H1 (cell line): ENCODE measurements at regions not wholly inside any gene's neighbourhood (a gene's known extent, or its start where the extent isn't known, plus 50 kb on each side); places are given as distances from the start of the nearest gene placed in this dataset.

Experiments
- CTCF ChIA-PET: fragments of 300-600 bp; sonication (Branson Sonifier 250); formaldehyde crosslinking; loops from one replicate; lab custom pipeline; 2021; ENCODE audit not compliant: partially characterized antibody; lab: Charles Lee
- POLR2A ChIA-PET: fragments of 300-600 bp; sonication (Branson Sonifier 250); formaldehyde crosslinking; loops from one replicate; lab custom pipeline; 2021; ENCODE audit warnings: inconsistent platforms; ENCODE audit not compliant: partially characterized antibody; lab: Charles Lee
- DNase-seq, 2 experiments: peaks; one replicate each; pipeline versions ENCODE4 v3.0.0 to v3.0.0-alpha.2; 2010 to 2022; ENCODE audit warnings: low spot score in 2 of 2, low read depth in 1 of 2, mixed read lengths in 1 of 2
- FAIRE-seq: peaks from 2 replicates; lab custom pipeline; 2011; peaks lifted over from hg19 to GRCh38; lab: Jason Lieb, UNC
- H2AFZ ChIP-seq: 2 replicates; pipeline ENCODE4 v1.8.1; 2012; ENCODE audit warnings: low read length, inconsistent platforms
- H2AK5ac ChIP-seq: 2 replicates; pipeline ENCODE4 v1.6.1; 2013; ENCODE audit warnings: low read depth, low read length
- H2BK120ac ChIP-seq: replicated peaks from 2 replicates; pipeline ENCODE3; 2013; ENCODE audit warnings: low read depth, low read length, inconsistent platforms
- H2BK12ac ChIP-seq: 2 replicates; pipeline ENCODE4 v1.6.1; 2013; ENCODE audit warnings: low read depth, low read length
- H2BK15ac ChIP-seq: 2 replicates; pipeline ENCODE4 v1.6.1; 2013; ENCODE audit warnings: low read length
- H2BK20ac ChIP-seq: 2 replicates; pipeline ENCODE4 v1.6.1; 2013; ENCODE audit warnings: low read length
- H2BK5ac ChIP-seq: 2 replicates; pipeline ENCODE4 v1.6.1; 2013; ENCODE audit warnings: low read depth, low read length
- H3K14ac ChIP-seq: 2 replicates; pipeline ENCODE4 v1.6.1; 2013; ENCODE audit warnings: inconsistent platforms; ENCODE audit not compliant: insufficient read length
- H3K18ac ChIP-seq: 2 replicates; pipeline ENCODE4 v1.6.1; 2013; ENCODE audit warnings: low read length; ENCODE audit errors: extremely low read depth
- H3K23ac ChIP-seq: 2 replicates; pipeline ENCODE4 v1.6.1; 2013; ENCODE audit warnings: inconsistent platforms; ENCODE audit not compliant: insufficient read length
- H3K23me2 ChIP-seq: 2 replicates; pipeline ENCODE4 v1.6.1; 2013; ENCODE audit warnings: low read depth, low read length
- H3K27ac ChIP-seq: 2 replicates; pipeline ENCODE4 v1.6.1; 2011; ENCODE audit warnings: low read depth, low read length, inconsistent platforms
- H3K27me3 ChIP-seq, 4 experiments: replicated peaks in 1 of 4; 1 replicate in 1 of 4; 2 replicates in 3 of 4; pipeline versions ENCODE4 v1.6.1 to v1.8.1; 2011 to 2013; ENCODE audit warnings: low read length in 3 of 4, mild to moderate bottlenecking in 3 of 4, inconsistent platforms in 2 of 4, mixed read lengths in 2 of 4, moderate library complexity in 1 of 4; ENCODE audit not compliant: control insufficient read depth in 3 of 4, insufficient read depth in 3 of 4; ENCODE audit errors: extremely low read depth in 1 of 4
- H3K36me3 ChIP-seq, 4 experiments: 2 replicates each; pipeline versions ENCODE4 v1.6.1 to v1.8.1; 2011 to 2013; ENCODE audit warnings: mild to moderate bottlenecking in 4 of 4, low read length in 3 of 4, moderate library complexity in 2 of 4, control low read depth in 1 of 4, inconsistent platforms in 1 of 4; ENCODE audit not compliant: insufficient read depth in 4 of 4, control insufficient read depth in 2 of 4
- H3K4ac ChIP-seq: replicated peaks from 2 replicates; pipeline ENCODE3; 2013; ENCODE audit warnings: low read length, low read depth, mixed read lengths, inconsistent platforms; ENCODE audit not compliant: insufficient read length
- H3K4me1 ChIP-seq, 4 experiments: replicated peaks in 1 of 4; 1 replicate in 1 of 4; 2 replicates in 3 of 4; pipeline versions ENCODE4 v1.6.1 to v1.8.1; 2011 to 2013; ENCODE audit warnings: low read length in 3 of 4, inconsistent platforms in 2 of 4, mixed read lengths in 1 of 4; ENCODE audit not compliant: insufficient read depth in 4 of 4, control insufficient read depth in 3 of 4
- H3K4me2 ChIP-seq, 2 experiments: 2 replicates each; pipeline versions ENCODE4 v1.6.1 to v1.8.1; 2011 to 2013; ENCODE audit warnings: low read depth in 2 of 2, low read length in 2 of 2, control low read depth in 1 of 2, inconsistent platforms in 1 of 2, mild to moderate bottlenecking in 1 of 2; ENCODE audit not compliant: insufficient read depth in 1 of 2
- H3K4me3 ChIP-seq, 4 experiments: fragments of 200-600, 300-600 bp in 1 of 4; sonication (generic), shearing (Covaris generic), sonication (Bioruptor Twin) in 1 of 4; 2 replicates each; pipeline versions ENCODE4 v1.5.1 to v1.8.1; 2011 to 2016; ENCODE audit warnings: low read length in 4 of 4, low read depth in 3 of 4, control low read depth in 2 of 4, inconsistent platforms in 2 of 4, mild to moderate bottlenecking in 2 of 4, mixed read lengths in 1 of 4, moderate library complexity in 1 of 4; ENCODE audit not compliant: insufficient read depth in 2 of 4; ENCODE audit errors: extremely low read depth in 1 of 4
- H3K56ac ChIP-seq: replicated peaks from 2 replicates; pipeline ENCODE3; 2013; ENCODE audit warnings: low read depth, mild to moderate bottlenecking, mixed read lengths, low read length, inconsistent platforms; ENCODE audit not compliant: insufficient read length
- H3K79me1 ChIP-seq: 2 replicates; pipeline ENCODE4 v1.6.1; 2013; ENCODE audit warnings: low read depth, low read length, control low read depth
- H3K79me2 ChIP-seq, 2 experiments: 2 replicates each; pipeline versions ENCODE4 v1.6.1 to v1.8.1; 2012 to 2013; ENCODE audit warnings: low read length in 2 of 2, mild to moderate bottlenecking in 2 of 2, inconsistent platforms in 1 of 2; ENCODE audit not compliant: insufficient read depth in 2 of 2, control insufficient read depth in 1 of 2
- H3K9ac ChIP-seq, 4 experiments: replicated peaks in 1 of 4; 1 replicate in 1 of 4; 2 replicates in 3 of 4; pipeline versions ENCODE4 v1.6.1 to v1.8.1; 2011 to 2013; ENCODE audit warnings: low read depth in 3 of 4, low read length in 3 of 4, control low read depth in 2 of 4, mild to moderate bottlenecking in 2 of 4, moderate library complexity in 2 of 4, inconsistent platforms in 1 of 4; ENCODE audit errors: extremely low read depth in 1 of 4
- H3K9me3 ChIP-seq, 2 experiments: 2 replicates each; pipeline versions ENCODE4 v1.6.1 to v1.8.1; 2012 to 2013; ENCODE audit warnings: mild to moderate bottlenecking in 2 of 2, moderate library complexity in 2 of 2, control low read depth in 1 of 2, inconsistent platforms in 1 of 2, low read depth in 1 of 2, low read length in 1 of 2, mixed read lengths in 1 of 2; ENCODE audit not compliant: insufficient read depth in 2 of 2
- H4K20me1 ChIP-seq, 2 experiments: replicated peaks in 1 of 2; 2 replicates each; pipeline versions ENCODE3 to v1.8.1; 2011 to 2013; ENCODE audit warnings: inconsistent platforms in 2 of 2, low read length in 2 of 2, mild to moderate bottlenecking in 1 of 2; ENCODE audit not compliant: insufficient read depth in 2 of 2, control insufficient read depth in 1 of 2
- H4K5ac ChIP-seq: 2 replicates; pipeline ENCODE4 v1.6.1; 2013; ENCODE audit warnings: low read length, low read depth, mixed read lengths, inconsistent platforms; ENCODE audit not compliant: insufficient read length
- H4K8ac ChIP-seq: 2 replicates; pipeline ENCODE4 v1.8.0; 2013; ENCODE audit warnings: mild to moderate bottlenecking, moderate library complexity, low read length, inconsistent platforms; ENCODE audit not compliant: insufficient read depth; ENCODE audit errors: extremely low read depth
- H4K91ac ChIP-seq: replicated peaks from 2 replicates; pipeline ENCODE3; 2013; ENCODE audit warnings: low read length, mixed read lengths, inconsistent platforms; ENCODE audit not compliant: insufficient read length
- CBX8 ChIP-seq: fragments of 300-800, 300-1000 bp; sonication (generic); IDR thresholded peaks from 2 replicates; pipeline ENCODE4 v1.7.1; 2016; ENCODE audit warnings: low read depth, low read length, borderline replicate concordance
- CHD2 ChIP-seq: IDR thresholded peaks from 2 replicates; pipeline ENCODE4 v1.6.1; 2012; ENCODE audit warnings: low read length, improper control_type of control experiment
- EP300 ChIP-seq, 2 experiments: IDR thresholded peaks; 1 replicate in 1 of 2; 2 replicates in 1 of 2; pipeline ENCODE4 v1.6.1; 2011 to 2012; ENCODE audit warnings: low read depth in 2 of 2, low read length in 2 of 2, mild to moderate bottlenecking in 2 of 2, borderline replicate concordance in 1 of 2, inconsistent platforms in 1 of 2, moderate library complexity in 1 of 2
- EZH2 ChIP-seq: fragments of 200-600 bp; sonication (generic); IDR thresholded peaks from 2 replicates; pipeline ENCODE4 v1.7.1; 2012; ENCODE audit warnings: low read depth, mild to moderate bottlenecking, moderate library complexity, low read length, inconsistent platforms; ENCODE audit not compliant: severe bottlenecking
- FOSL1 ChIP-seq: IDR thresholded peaks from 2 replicates; pipeline ENCODE4 v1.6.1; 2011; ENCODE audit warnings: mild to moderate bottlenecking, low read depth, low read length, moderate library complexity; ENCODE audit not compliant: insufficient read depth
- JUN ChIP-seq: IDR thresholded peaks from 2 replicates; pipeline ENCODE4 v1.6.1; 2011; ENCODE audit warnings: low read depth, mild to moderate bottlenecking, improper control_type of control experiment, low read length
- MAFK ChIP-seq: IDR thresholded peaks from 2 replicates; pipeline ENCODE4 v1.6.1; 2012; ENCODE audit warnings: low read depth, mild to moderate bottlenecking, improper control_type of control experiment, low read length
- NANOG ChIP-seq: IDR thresholded peaks from 2 replicates; pipeline ENCODE4 v1.6.1; 2011; ENCODE audit warnings: low read length, low read depth, mild to moderate bottlenecking, inconsistent platforms; ENCODE audit not compliant: insufficient read depth, poor library complexity, severe bottlenecking
- POLR2AphosphoS5 ChIP-seq: IDR thresholded peaks from 2 replicates; pipeline ENCODE4 v1.6.1; 2011; ENCODE audit warnings: low read depth, low read length
- POU5F1 ChIP-seq: IDR thresholded peaks from 2 replicates; pipeline ENCODE4 v1.6.1; 2011; ENCODE audit warnings: low read depth, mild to moderate bottlenecking, low read length, moderate library complexity
- RFX5 ChIP-seq: IDR thresholded peaks from 2 replicates; pipeline ENCODE4 v1.6.1; 2011; ENCODE audit warnings: low read depth, low read length, improper control_type of control experiment, borderline replicate concordance
- SIN3A ChIP-seq, 2 experiments: IDR thresholded peaks in 1 of 2; conservative IDR thresholded peaks in 1 of 2; 2 replicates each; pipeline ENCODE4 v1.6.1; 2011 to 2012; ENCODE audit warnings: low read length in 2 of 2, improper control_type of control experiment in 1 of 2, low read depth in 1 of 2, mild to moderate bottlenecking in 1 of 2
- SIX5 ChIP-seq: IDR thresholded peaks from 2 replicates; pipeline ENCODE4 v1.6.1; 2011; ENCODE audit warnings: mild to moderate bottlenecking, low read depth, low read length
- SP4 ChIP-seq: IDR thresholded peaks from 2 replicates; pipeline ENCODE4 v1.6.1; 2012; ENCODE audit warnings: low read length, inconsistent platforms
- TCF12 ChIP-seq: IDR thresholded peaks from 2 replicates; pipeline ENCODE4 v1.6.1; 2011; ENCODE audit warnings: low read depth, mild to moderate bottlenecking, low read length
- WGBS, 2 experiments: shearing (Covaris generic) in 1 of 2; methylation state at CpG; one replicate each; pipeline versions ENCODE4 v1.1.6 to v1.1.7; 2013 to 2015; ENCODE audit warnings: low lambda C conversion rate in 2 of 2, mixed read lengths in 2 of 2, inconsistent platforms in 1 of 2, low coverage in 1 of 2, missing lambda C conversion rate in 1 of 2; ENCODE audit not compliant: insufficient replicate concordance in 2 of 2, insufficient coverage in 1 of 2, insufficient read length in 1 of 2; ENCODE audit errors: extremely low coverage in 1 of 2, missing lambda C conversion rate in 1 of 2; 5-methylcytosine and 5-hydroxymethylcytosine counted together

DNA sequence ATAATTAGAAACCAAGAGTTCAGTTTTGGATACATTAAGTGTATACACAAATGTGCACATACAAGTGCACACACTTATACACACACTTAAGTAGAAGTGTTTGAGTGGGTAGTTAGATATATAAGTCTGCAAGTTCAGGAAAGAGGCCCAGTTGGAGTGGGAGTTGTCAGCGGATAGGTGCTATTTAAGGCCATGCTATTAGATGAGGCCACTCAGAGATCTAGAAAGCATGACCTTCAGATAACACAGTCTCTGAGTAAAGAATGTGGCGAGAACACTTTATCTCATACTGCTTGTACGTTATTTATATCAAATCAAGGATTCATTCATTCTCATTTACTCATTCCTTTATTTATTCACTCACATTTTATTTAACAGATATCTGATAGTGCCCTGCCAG lies 206.2 kb downstream of the POSTN start:
- no peak overlapping the region for H2BK12ac ChIP-seq
- no peaks in the 10 kb centered on the region for H3K79me2 ChIP-seq
- no peaks in the 10 kb centered on the region for H3K27me3 ChIP-seq
- FAIRE-seq (no peak), DNase-seq (no peak)
- 87 to 100% methylated on average over 1 to 3 of the region's 3 CpGs for WGBS, 2 experiments
- no peak overlapping the region for H2AK5ac ChIP-seq
- H3K14ac ChIP-seq = no peak overlapping the region
- H3K18ac ChIP-seq = no peak overlapping the region
- no peak overlapping the region for H3K23ac ChIP-seq
- no peak overlapping the region for H3K4me2 ChIP-seq
- H3K4me1 ChIP-seq = no peaks in the 10 kb centered on the region
- ChIA-PET CTCF (no interaction called here), POLR2A (no interaction called here)
- H3K9me3 ChIP-seq = no peaks in the 10 kb centered on the region
- H2BK20ac ChIP-seq = no peak overlapping the region
- no peak overlapping the region for H3K27ac ChIP-seq
- H3K79me1 ChIP-seq = no peaks in the 10 kb centered on the region
- H3K56ac ChIP-seq = no peak overlapping the region
- H4K5ac ChIP-seq = no peak overlapping the region
- no peaks in the 10 kb centered on the region for H4K20me1 ChIP-seq
- H3K23me2 ChIP-seq = no peaks in the 10 kb centered on the region
- H3K36me3 ChIP-seq = no peaks in the 10 kb centered on the region
- no peak overlapping the region for H2BK15ac ChIP-seq
- H4K8ac ChIP-seq = no peak overlapping the region
- H4K91ac ChIP-seq = no peak overlapping the region
- H3K9ac ChIP-seq = no peak overlapping the region
- no peak overlapping the region for H2BK5ac ChIP-seq
- no peak overlapping the region for H3K4ac ChIP-seq
- TF ChIP-seq RFX5 = no peak
- TF ChIP-seq SIN3A (conservative IDR thresholded peaks at IDR 0.05 in 1 of 2, IDR thresholded peaks at IDR 0.05 in 1 of 2; ENCODE audit: low read depth in 1 of 2, low read length in 2 of 2) = no peak
- TF ChIP-seq FOSL1 = no peak
- no peak for TF ChIP-seq MAFK
- TF ChIP-seq POLR2AphosphoS5 = no peak
- no peak for TF ChIP-seq JUN
- no peak for TF ChIP-seq NANOG
- TF ChIP-seq CBX8 = no peak
- no peak for TF ChIP-seq SIX5
- TF ChIP-seq TCF12 = no peak
- TF ChIP-seq POU5F1 = no peak
- TF ChIP-seq EP300 (IDR thresholded peaks at IDR 0.05; ENCODE audit: borderline replicate concordance in 1 of 2, low read depth in 2 of 2, low read length in 2 of 2) = no peak
- TF ChIP-seq SP4 = no peak
- TF ChIP-seq EZH2 = no peak
- TF ChIP-seq CHD2 = no peak
- H2AFZ ChIP-seq = no peak overlapping the region
- no peak overlapping the region for H2BK120ac ChIP-seq
- no peak overlapping the region for H3K4me3 ChIP-seq
